ENCODE measurements at regions not wholly inside any gene's neighbourhood (a gene's known extent, or its start where the extent isn't known, plus 50 kb on each side); places are given as distances from the start of the nearest gene placed in this dataset.

DNA sequence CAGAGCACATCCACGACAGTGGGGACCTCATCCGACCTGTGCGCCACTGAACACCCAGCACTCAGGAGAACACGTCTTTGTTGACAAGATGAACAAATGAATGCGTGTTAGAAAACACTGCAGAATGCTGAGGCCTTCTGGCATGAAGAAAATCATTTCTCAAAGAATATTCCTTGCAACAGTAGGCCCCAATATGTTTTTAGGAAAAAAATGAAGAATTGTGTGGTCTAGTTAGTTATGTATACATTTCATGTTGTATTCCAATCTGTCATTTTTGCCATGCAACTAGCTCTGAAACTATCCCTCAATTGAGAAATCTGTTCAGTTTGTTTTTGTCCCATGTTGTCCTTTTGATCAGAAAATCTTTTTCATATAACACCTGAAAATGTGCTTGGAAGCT is 77.4 kb upstream of the MAD2L1 start:
- no peaks in the 10 kb centered on the region for H3K79me1 ChIP-seq (ENCODE audit: insufficient read depth, low read depth, low read length, poor library complexity, severe bottlenecking)
- no peak for DNase-seq
- H3K27me3 Mint-ChIP-seq (ENCODE audit: low read depth), result no peaks in the 10 kb centered on the region
- no peak overlapping the region for H3K27ac Mint-ChIP-seq
- no peak overlapping the region for H2BK5ac ChIP-seq (ENCODE audit: insufficient read length, low read length)
- H3K9me3 Mint-ChIP-seq, result peaks cover 0 to 2% of the 10 kb centered on the region in 2 experiments; a peak in 1 of 5 replicates
- H3K4ac ChIP-seq (ENCODE audit: low read depth, low read length), result no peak overlapping the region
- H3K14ac ChIP-seq (ENCODE audit: insufficient read depth, low read length), result no peak overlapping the region
- H2BK120ac ChIP-seq (ENCODE audit: low read depth, low read length, poor library complexity, severe bottlenecking), result no peak overlapping the region
- H3K9me3 ChIP-seq (ENCODE audit: control insufficient read depth, low read depth, low read length), result no peaks in the 10 kb centered on the region
- no peak overlapping the region for H4K8ac ChIP-seq (replicated peaks; ENCODE audit: insufficient read length, low read depth, low read length)
- H3K27me3 ChIP-seq (ENCODE audit: insufficient read depth, low read length), result no peaks in the 10 kb centered on the region
- no peak overlapping the region for H3K9ac ChIP-seq (ENCODE audit: extremely low read depth, insufficient read length, low read length)
- no peak overlapping the region for H2BK20ac ChIP-seq (ENCODE audit: low read depth, low read length, poor library complexity, severe bottlenecking)
- no peak overlapping the region for H3K27ac ChIP-seq (ENCODE audit: insufficient read length, low read depth, low read length)
- no peak overlapping the region for H3K4me3 Mint-ChIP-seq
- no peaks in the 10 kb centered on the region for H4K20me1 ChIP-seq (ENCODE audit: control insufficient read depth, insufficient read depth, insufficient read length)
- H3K23me2 ChIP-seq (ENCODE audit: insufficient read length, low read depth, low read length, poor library complexity, severe bottlenecking), result no peaks in the 10 kb centered on the region
- H2BK12ac ChIP-seq (ENCODE audit: insufficient read length, low read depth, low read length), result no peak overlapping the region
- peaks cover 0 to 3% of the 10 kb centered on the region in 2 experiments; a peak in 1 of 4 replicates for H3K4me1 Mint-ChIP-seq
- H2AFZ ChIP-seq (ENCODE audit: low read length), result no peak overlapping the region
- TF ChIP-seq, protein P1, sequence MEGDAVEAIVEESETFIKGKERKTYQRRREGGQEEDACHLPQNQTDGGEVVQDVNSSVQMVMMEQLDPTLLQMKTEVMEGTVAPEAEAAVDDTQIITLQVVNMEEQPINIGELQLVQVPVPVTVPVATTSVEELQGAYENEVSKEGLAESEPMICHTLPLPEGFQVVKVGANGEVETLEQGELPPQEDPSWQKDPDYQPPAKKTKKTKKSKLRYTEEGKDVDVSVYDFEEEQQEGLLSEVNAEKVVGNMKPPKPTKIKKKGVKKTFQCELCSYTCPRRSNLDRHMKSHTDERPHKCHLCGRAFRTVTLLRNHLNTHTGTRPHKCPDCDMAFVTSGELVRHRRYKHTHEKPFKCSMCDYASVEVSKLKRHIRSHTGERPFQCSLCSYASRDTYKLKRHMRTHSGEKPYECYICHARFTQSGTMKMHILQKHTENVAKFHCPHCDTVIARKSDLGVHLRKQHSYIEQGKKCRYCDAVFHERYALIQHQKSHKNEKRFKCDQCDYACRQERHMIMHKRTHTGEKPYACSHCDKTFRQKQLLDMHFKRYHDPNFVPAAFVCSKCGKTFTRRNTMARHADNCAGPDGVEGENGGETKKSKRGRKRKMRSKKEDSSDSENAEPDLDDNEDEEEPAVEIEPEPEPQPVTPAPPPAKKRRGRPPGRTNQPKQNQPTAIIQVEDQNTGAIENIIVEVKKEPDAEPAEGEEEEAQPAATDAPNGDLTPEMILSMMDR (conservative IDR thresholded peaks at IDR 0.05), result no peak
- H3K79me2 ChIP-seq (ENCODE audit: insufficient read depth, low read length), result no peaks in the 10 kb centered on the region
- H3K56ac ChIP-seq (ENCODE audit: insufficient read length, low read depth, low read length), result no peak overlapping the region
- H3K4me1 ChIP-seq (ENCODE audit: insufficient read depth, low read length), result no peaks in the 10 kb centered on the region
- H3T11ph ChIP-seq (ENCODE audit: low read length), result no peak overlapping the region
- H3K18ac ChIP-seq (ENCODE audit: insufficient read length, low read depth, low read length), result no peak overlapping the region
- H3K36me3 Mint-ChIP-seq (ENCODE audit: insufficient read depth in 1 of 3, low read depth in 3 of 3), result no peaks in the 10 kb centered on the region
- no peak overlapping the region for H3K4me2 ChIP-seq (ENCODE audit: insufficient read depth, insufficient read length, low read length)
- no peak overlapping the region for H2AK5ac ChIP-seq (ENCODE audit: insufficient read length, low read length)
- WGBS (ENCODE audit: extremely low coverage, insufficient read length, low lambda C conversion rate), result no CpG with 5 or more reads among the region's 5 CpGs
- no peak overlapping the region for H4K91ac ChIP-seq (ENCODE audit: insufficient read length, low read depth, low read length)
- H4K5ac ChIP-seq (ENCODE audit: insufficient read length, low read depth, low read length), result no peak overlapping the region
- no peak overlapping the region for H3K23ac ChIP-seq (ENCODE audit: insufficient read length, low read depth, low read length)
- H2BK15ac ChIP-seq (ENCODE audit: low read depth, low read length), result no peak overlapping the region

All from H9 (cell line).